COLO829 (cell line): ENCODE measurements at regions not wholly inside any gene's neighbourhood (a gene's known extent, or its start where the extent isn't known, plus 50 kb on each side); places are given as distances from the start of the nearest gene placed in this dataset.

Source experiments
- DNase-seq: peaks from one replicate; pipeline ENCODE4 v3.0.0; 2012; ENCODE audit warnings: low spot score

DNA sequence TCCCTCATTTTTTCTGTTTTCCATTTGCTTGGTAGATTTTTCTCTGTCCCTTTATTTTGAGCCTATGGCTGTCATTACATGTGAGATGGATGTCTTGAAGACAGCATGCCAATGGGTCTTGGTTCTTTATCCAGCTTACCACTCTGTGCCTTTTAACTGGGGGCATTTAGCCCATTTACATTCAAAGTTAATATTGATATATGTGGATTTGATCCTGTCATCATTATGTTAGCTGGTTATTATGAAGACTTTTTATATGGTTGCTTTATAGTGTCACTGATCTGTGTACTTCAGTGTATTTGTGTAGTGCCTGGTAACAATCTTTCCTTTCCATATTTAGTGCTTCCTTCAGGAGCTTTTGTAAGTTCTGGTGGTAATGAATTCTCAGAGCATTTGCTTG lies 89.3 kb upstream of the UNC5B start:
- DNase-seq: no peak

DNA sequence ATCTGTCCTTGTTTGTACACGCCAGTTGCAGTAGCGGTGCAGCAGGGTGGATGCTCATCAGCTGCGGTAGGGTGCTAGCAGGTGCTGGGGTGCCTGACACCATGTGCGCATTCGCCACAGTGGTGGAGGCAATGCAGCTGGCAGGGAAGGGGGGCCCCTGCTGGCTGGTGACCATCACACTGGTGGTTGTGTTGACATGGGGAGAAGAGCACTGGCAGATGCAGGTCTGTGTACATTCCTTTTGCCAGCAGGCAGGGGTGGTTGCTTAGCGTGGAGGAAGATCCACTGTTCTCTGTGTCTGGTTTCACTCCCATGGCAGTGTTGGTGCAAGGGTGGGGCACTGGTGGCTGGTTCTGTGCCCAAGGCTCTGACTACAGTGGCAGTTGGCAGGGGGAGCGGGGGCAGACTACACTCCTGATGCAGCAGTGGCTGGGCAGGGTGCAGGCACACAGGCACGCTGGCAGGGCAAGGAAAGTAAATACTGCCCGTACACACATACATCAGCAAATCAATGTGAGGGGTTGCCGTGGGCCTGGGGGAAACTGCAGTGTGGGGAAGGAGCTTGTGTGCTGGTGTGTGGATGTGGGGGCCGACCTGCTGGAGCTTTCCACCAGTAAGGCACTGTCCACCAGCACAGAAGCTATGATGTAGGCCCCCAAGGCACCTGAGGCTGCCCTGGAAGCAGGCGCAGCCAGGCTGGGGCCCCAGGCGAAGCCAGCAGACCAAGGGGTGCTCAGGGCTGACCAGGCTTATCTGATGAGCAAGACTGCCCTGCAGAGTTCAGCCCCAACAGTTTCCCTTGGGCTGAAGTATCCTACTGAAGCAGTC lies 87.2 kb upstream of the UNC5B start:
- DNase-seq: no peak

GRCh38 chr10:71125749-71126107 lies 86.6 kb upstream of the UNC5B start:
- no peak for DNase-seq

- no peak for DNase-seq
Measured at GRCh38 chr10:71126432-71126831, 85.9 kb upstream of the UNC5B start.

DNA sequence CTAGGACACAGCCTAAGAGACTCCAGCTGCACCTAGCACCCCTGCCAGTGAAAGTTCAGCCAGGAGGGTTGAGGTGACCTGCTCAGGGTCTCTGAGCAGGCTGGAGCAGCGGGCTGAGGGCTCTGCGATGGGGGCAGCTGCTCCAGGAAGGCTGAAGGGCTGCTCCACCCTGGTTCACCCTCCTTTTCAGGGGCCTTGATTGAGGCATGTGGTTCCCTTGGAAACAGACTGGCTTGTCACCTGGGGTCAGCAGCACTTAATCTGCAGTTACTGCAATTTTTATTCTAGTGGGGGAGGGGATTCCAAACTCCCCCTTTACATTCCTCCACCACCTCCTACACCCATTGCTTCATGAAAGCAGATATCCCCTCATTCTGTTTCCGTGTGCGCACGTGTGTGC lies 85.3 kb upstream of the UNC5B start:
- DNase-seq: no peak

DNA sequence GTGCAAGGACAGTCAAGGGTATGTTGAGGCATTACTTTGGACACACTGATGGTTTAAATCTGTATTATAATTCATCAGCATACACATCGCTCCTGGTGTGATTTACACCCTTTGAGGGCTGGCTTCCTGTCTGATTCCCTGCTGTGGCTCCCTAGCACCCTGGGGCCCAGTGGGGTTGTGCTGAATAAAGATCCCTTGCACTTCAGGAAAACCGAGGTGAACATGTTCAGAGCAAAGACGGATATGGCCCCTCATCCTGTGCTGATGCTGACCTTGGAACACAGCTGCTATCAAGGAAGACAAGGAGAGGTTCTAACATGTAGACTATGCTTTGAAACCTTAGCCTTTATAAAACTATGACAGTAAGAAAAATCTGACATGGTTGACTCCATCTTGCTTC lies 84.6 kb upstream of the UNC5B start:
- no peak for DNase-seq

DNA sequence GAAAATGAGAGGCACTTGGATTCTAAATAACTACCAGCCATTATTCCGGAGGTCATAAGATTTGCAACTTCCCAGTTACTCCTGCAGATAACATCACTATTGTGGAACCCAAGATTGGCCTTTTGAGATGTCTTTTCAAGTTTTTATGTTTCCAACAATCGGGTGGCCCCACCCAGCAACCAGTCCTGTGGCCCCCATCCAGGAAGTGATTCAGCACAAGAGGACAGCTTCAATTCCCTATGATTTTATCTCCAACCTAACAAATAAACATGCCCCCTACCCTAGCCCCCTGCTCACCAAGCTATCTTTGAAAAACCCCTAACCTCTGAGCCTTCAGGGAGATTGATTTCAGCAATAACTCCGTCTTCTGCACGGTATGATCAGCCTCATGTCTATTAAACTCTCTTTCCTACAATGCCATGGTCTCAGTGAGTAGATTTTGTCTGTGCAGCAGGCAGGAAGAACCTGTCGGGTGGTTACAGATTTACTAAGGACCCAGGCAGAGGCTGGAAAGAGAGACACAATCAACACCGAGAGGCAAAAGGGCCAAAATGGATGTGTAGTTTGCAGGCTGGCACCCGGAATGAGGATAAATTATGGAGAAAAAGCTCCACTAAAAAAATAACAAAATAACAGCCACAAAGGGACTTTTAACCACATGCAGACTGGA lies 83.9 kb upstream of the UNC5B start:
- DNase-seq: no peak

- DNase-seq: no peak
Measured at GRCh38 chr10:71131096-71131495, 81.3 kb upstream of the UNC5B start.

DNA sequence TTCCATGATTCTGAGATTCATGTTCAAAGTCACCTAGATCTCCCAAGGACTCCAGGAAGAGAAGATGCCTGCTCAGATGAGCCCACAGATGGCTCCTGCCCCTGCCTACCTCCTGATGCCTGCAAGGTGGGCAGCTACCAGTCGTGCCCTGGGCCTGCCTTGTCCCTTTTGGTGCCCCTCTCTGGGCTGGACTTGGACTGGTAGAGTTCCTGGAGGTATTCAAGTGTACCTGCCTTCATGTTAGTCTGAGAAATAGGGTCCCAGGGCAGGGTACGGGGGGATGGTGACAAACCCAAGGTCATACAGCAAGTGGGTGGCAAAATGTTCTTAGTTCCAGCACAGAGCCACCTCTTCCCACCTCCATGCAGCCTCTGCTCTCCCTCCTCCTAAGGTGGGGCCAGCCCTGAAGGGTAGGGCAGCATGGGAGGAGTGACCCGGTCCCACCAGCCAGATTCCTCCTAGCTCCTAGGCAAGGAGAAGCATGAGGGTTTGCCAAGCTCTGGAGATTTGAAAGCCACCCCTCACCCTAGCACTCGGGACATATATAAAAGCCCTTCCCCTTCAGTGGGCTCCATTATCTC lies 80.8 kb upstream of the UNC5B start:
- DNase-seq: no peak

DNA sequence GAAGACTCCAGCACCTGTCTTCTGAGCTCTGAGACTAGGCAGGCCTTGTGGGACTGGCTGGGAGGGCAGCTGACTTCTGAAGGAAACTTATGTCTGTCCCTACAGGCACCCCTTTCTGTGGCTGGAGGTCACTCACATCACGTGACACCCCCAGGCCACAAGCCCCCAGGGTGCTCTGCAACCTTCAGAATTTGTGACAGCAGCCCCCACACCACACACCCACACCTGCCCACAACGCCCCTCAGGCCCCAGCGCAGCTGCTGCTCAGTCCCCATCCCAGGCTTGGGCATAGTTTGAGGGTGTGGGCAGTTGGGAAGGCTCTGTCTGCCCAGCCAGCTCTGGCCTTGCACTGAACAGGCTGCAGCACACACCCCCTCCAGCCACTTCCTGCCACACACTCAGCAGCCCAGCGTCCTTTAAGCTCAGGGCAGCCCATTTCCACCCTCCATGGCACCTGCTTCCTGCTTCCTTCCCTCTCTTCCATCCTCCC lies 80.0 kb upstream of the UNC5B start:
- no peak for DNase-seq

DNA sequence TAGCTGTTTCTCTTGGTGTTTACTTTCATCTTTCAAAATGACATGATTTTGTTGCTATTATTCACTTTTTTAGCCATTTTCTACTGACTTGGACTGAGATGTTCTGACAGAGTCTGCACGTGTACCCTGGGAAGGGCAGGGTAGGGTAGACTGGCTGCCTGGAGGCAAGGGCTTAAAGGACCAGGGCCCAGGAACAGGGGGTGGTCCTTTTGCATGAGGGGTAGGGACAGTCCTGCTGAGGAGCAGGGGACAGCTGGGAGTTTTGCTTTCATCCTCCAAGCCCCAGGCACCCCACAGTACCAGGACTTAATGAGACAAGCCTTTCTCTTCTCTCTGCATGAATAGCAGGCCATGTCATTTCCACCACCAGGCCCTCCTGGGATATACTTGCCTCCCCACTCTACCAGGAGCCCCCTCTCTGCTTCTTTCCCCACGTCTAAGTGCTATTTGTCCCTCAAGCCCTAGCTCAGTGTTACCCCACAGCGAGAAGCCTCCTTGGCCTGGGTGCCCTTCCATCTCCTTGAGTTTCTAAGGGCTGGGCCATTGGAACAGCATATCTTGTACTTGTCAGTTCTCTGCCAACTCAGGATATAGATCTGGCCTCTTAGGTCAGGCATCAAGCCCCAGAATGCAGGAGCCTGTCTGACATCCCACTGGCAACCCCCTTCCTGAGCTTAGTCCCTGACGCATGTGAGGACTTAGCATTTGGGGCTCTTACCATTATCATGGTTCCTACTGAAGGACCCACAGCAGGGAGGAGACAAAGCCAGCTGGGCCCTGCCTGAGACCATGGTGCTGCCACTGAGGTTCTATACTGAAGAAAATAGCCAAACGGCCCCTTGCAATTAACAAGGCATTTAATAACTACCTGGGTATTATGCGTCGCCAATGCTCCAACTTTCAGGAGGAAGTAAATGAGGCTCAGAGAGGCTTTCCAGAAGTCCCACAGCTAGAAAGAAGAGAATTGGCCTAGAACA lies 78.4 kb upstream of the UNC5B start:
- DNase-seq: no peak

DNA sequence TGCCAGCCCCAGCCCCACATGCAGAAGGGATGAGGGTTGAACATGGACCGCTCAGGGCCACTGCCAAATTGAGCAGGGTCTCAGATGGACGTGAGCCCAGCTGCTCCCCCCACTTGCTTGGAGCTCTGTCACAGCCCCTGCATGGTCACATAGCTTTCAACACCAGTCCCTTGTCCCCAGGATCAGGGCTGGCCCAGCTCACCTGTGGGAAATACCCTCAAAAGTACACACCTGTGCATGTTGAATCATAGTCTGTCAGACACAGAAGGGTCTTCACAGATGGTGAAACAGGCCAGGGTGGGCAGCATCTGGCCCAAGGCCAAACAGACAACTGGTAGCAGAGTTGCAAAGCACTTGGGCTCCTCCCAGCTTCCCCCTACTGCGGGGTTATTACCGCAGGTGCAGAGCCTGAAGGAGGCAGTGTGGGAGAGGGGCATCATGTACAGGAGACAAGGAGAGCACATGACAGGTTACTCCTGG lies 77.6 kb upstream of the UNC5B start:
- DNase-seq: no peak

DNA sequence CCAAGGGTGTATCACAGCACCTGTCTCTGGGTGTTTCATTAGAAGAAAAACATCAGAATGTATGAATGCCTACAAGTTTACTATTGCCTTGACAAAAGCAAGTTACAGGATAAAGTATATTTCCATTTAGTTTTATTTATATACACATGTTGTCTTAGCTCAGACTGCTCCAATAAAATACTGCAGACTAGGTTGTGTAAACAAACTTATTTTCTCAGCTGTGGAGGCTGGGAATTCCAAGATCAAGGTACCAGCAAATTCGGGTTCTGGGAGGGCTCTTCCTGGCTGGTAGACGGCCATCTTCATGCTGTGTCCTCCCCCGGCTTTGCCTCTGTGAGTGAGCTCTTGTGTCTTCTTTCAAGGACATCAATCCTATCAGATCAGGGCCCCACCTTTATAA lies 77.1 kb upstream of the UNC5B start:
- DNase-seq: no peak

GRCh38 chr10:71136036-71136721 lies 76.2 kb upstream of the UNC5B start:
- no peak for DNase-seq

DNA sequence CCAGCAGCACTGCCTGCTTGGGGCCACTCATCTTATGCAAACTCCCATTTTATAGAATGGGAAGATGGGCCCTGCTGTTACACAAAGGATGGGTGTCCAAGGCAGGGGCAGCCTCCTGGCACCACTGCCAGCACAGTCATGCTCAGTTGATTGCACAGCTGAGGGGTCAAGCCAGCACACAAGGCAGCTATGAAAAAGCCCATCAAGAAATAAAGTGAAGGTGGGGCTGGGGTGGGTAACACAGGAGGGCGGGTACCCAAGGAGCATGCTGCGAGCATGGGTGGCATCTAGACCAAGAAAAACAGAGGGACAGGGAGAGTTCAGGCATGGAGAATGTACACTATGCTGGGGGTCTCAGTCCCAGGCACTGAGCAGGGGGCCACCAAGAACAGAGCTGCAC lies 74.7 kb upstream of the UNC5B start:
- no peak for DNase-seq

- DNase-seq: no peak
Measured at GRCh38 chr10:71138166-71138830, 74.1 kb upstream of the UNC5B start.

GRCh38 chr10:71141528-71141927 lies 70.8 kb upstream of the UNC5B start:
- DNase-seq: no peak

- DNase-seq: no peak
Measured at GRCh38 chr10:71143170-71143569, 69.2 kb upstream of the UNC5B start.

- DNase-seq: no peak
Measured at GRCh38 chr10:71143610-71144009, 68.8 kb upstream of the UNC5B start.

DNA sequence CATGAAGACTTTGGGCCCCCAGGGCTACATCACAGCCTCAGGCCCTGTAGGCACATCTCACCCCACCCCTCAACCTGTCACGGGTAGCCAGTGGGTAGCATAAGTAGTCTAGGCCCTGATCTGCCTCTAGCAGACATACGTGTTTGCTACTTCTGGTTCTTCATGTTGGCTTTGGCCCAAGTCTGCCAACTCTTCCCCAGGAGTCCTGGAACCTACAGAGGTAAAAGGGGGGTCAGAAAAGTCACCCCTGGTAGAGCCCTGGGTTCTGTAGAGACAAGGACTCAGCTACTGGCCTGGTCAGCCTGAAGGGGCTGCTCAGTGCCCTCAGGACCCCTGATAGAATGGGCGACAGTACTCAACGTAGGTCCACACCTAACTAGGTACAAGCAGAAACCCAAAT lies 67.5 kb upstream of the UNC5B start:
- DNase-seq: no peak
